GM18867 (cell line): ENCODE measurements at regions not wholly inside any gene's neighbourhood (a gene's known extent, or its start where the extent isn't known, plus 50 kb on each side); places are given as distances from the start of the nearest gene placed in this dataset.
"Not testable (repeated sequence)": the region's sequence is repeated elsewhere in the genome, so short reads cannot be mapped to it uniquely, and the experiment has no call there.

Experiments used
- ATAC-seq: cut with Tn5 transposase; IDR thresholded peaks from one replicate; pipeline ENCODE4 v1.9.1; 2021; ENCODE audit warnings: mild to moderate bottlenecking, moderate library complexity; ENCODE audit not compliant: unreplicated experiment

DNA sequence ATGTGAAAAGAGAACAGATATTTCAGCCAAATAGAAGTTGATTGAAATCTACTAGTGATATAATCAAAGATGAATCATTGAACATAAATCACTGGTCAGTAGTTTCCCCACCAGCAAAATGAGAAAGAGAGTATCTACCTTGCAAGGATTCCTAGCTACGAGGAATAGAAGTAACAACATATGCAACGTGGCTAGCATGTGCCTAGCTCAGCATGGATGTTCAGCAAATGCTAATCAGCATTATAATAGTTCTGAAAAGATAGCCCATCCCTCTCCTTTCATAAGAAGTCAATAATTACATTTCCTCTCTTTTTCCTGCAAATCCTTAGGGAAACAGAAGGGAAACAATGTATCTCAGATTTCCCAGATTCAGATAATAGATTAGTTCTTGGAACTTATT is 417.2 kb downstream of the SATB2 start:
- ATAC-seq = no peak

DNA sequence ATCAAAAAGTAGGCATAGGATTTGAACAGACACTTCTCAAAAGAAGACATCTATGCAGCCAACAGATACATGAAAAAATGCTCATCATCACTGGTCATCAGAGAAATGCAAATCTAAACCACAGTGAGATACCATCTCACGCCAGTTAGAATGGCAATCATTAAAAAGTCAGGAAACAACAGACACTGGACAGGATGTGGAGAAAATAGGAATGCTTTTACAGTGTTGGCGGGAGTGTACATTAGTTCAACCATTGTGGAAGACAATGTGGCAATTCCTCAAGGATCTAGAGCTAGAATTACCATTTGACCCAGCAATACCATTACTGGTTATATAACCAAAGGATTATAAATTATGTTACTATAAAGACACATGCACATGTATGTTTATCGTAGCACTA is 424.0 kb downstream of the SATB2 start:
- ATAC-seq = not testable (repeated sequence)

DNA sequence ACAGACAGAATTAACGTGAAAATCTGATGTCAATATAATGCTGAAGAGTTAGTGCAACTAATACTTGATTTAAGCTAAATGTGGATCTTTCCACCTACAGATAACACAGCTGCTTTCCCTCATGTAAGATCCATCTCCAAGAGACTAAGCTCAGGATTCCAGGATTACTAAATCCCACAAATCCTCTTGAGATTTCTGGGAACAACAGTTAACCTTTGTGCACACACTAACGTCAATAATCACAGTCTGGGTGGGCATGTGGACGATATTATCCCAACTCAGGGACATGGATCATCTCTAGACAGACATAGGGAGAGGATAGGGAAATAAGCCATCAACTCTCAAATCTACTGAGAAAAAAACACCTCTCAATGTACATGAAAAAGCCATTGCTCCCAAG is 432.6 kb downstream of the SATB2 start:
- ATAC-seq = no peak

DNA sequence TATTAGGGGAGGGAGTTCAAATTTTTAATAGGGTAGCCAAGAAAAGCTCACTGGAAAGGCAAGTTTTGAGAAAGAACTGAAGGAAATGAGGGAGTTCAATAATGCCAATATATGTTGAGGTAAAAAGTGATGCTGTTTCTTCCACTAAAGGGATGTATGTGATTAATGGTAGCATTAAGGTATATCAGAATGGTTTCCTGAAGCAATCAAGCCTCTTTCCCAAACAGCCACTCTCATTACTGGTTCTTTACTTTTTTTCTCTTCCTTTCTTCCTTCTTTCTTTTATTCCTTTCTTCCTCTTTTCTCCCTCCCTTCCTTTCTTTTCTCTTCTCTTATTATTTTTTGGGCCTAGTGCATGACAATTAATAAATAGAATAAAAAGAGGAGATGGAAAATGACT is 433.5 kb downstream of the SATB2 start:
- ATAC-seq = no peak

DNA sequence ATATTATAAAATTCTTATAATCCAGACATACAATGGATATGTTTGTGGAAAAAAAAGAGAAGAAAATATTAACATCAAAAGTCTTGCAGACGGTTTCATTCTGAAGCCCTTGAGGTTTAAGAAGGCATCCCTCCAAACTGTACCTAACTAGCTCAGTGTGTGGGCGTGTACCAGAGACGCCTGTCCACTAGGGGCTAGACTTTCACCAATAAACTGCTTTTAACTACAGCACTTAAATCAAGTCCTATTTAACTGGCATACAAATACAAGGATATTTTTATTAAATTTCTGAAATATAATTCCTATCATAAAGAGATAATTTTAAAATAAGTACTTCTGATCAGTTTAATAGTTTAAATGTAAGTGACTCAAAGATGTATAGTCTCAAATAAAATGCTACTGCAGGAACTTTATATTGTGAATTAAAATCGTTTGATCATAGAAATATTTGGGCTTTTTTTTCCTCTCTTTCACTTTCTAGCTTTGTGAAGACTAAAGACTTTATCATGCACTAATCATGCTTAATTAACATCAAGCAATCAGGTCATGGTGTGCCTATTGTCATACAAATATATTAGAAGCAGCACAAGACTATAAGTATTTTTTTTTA is 437.7 kb downstream of the SATB2 start:
- peak; percentile 61 for ATAC-seq

DNA sequence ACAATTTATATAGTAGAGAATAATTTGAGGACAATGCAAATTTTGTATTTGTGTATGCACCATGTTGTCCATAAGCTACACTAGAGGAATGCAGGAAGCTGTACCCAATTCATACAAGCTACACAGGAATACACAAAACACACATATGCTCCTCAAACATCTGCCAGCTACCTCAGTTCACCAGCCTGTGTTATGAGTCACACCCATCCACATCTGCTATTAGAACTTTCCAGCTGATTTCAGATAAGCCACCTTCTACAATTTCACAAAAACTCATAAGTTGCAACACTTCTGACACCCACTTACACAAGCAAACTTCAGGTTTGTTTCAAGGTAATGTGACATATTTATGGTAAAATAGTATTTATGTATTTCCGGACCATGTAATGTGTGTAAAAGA is 438.9 kb downstream of the SATB2 start:
- no peak for ATAC-seq

DNA sequence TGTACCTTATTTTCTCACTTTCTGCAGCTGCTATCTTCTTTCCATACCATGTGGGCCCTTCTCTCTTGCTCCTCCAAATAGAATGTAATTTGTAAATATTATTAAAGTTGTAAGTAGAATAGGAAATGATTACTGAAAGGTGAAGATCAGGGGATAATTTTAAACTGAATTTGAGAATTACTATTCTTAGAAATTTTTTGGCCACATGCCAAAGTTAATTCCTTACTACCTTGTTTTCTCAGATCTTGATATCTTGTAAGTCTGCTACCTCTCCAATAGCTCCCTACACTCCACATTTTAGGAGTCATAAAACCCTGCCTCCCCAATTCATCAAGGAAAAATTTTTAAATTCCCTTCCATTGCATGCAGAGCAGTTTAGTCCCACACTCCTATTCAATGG is 442.7 kb downstream of the SATB2 start:
- ATAC-seq = no peak

DNA sequence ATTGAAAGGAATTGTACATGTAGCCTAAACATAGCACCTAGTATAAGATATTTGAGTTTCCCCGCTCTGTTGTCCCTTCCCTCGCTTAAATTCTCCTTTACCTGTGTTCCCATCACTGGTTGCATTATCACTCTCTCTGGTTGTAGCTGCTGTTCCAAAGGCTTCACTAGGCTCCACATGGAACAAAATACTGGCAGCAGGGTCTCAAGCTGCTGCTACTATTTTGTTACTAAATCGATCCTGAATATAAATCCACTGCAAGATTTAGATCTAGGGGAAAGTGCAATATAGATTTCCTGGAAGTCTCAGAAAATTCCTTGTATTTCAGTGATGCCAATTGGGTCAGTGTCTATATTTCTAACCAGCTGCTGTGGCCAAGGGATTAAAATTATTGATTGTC is 443.5 kb downstream of the SATB2 start:
- ATAC-seq = no peak

DNA sequence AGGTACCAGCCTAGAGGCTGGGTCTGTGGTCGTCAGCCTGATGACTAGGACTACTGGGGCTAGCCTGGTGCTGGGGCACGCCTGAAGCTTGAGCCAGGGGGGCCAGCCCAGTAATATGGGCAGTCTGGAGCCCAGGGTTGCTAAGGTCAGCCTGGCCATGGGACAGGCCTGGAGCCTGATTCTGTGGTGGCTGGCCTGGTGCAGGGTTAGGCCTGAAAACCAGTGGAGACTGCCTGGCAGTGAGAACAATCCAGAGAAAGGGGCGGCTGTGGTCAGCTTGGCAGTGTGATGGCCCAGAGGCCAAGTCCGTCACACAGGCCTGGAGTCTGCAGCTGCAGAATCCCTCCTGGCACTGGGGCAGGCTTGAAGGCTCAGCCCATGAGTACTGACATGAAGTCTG is 445.8 kb downstream of the SATB2 start:
- ATAC-seq = no peak

DNA sequence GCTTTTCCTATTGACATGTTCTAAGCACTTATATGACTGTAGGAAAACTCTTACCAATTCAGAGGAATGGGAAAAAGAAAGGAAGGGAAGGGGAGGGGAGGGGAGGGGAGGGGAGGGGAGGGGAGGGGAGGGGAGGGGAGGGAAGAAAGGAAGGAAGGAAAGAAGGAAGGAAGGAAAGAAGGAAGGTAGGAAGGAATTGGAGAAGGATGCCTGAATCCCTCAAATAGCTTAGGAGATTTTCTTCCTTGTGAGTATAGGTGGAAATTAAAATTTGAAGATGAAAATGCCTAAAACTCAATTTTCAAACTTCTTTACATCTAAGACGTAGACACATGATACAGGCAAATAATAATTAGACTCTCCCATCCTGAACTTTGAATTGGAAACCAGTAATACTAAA is 463.1 kb downstream of the SATB2 start:
- ATAC-seq = no peak

DNA sequence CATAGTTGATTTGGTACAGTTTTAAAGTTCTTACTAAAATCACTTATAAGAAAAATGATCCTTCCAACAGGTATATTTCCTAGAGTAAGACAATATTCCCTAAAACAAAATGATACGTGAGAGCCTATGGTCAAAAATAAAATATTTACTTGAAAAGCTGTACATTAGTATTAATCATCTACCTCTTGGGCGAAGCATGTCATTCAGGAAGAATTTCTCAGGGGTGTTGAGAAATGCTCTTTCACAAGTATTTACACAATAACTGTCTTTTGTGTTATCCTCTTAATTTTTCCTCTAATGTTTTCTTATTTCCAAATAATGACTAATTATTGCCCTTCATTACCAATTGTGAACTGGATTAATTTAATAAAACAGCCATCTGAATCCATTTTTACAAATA is 466.3 kb downstream of the SATB2 start:
- ATAC-seq = no peak

DNA sequence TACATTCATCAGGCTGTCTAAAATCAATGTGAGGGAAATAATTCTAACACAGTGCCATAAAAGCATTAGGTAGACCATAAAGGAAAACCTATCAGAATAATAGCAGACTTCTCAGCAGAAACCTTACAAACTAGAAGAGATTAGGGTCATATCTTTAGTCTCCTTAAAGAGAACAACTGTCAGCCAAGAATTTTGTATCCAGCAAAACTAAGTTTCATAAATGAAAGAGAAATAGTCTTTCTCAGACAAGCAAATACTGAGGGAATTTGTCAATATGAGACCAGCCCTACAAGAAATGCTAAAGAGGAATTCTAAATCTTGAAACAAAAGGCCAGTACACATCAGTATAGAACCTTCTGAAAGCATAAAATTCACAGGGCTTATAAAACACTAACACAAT is 482.0 kb downstream of the SATB2 start:
- ATAC-seq = no peak

DNA sequence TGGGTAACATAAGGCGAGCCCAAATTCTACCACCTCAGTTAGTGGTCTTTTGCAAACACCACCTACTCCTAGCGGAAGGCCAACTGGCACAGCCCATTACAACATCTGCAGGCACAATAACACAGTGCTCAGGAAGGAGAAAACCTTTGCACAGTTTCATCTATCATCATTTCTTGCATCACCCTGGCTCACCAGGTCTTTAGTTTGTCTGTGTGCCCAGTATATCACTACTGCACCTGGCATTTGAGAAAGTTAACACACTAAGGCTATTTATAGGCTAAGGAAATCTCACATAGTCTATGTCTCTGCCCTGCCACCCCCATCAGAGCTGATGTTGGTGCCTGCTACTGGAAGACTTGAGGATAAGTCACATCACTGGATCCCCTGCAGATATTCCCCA is 484.0 kb downstream of the SATB2 start:
- no peak for ATAC-seq

DNA sequence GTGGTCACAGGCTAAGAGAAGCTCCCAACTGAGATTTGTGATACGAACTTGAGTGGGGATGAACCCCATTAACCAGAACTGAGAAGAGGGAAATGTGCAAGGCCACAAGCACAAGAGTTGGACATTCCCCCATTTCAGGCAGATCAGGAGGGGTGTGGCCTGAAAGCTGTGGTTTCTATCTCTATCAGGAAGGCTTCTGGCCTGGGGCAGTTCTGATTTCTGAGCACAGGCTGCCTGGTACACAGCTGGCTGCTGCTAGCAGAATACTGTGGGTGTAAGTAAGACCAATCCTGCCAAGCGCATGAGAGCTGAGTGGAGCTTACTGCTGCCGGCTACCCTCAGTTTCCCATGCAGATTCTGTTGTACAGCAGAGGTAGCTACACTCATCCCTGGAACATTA is 484.6 kb downstream of the SATB2 start:
- no peak for ATAC-seq

DNA sequence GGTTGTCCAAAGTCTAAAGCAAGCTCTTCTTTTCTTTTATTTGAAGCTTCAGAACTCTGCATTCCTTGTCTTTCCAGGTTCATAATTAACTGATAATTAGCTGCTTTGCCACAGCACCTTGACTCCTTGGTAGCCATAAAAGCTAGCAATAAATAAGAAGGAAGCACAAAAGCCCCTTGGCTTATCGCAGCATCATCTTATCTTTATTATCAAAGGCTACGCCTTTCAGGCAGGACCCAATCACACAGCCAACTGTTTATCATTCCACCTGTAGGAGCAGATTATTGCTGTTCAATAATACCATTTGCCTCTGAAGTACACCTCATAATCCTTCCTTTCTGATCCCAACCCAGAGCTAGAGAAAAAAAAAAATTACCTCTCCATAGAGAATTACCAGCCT is 489.2 kb downstream of the SATB2 start:
- ATAC-seq = no peak

DNA sequence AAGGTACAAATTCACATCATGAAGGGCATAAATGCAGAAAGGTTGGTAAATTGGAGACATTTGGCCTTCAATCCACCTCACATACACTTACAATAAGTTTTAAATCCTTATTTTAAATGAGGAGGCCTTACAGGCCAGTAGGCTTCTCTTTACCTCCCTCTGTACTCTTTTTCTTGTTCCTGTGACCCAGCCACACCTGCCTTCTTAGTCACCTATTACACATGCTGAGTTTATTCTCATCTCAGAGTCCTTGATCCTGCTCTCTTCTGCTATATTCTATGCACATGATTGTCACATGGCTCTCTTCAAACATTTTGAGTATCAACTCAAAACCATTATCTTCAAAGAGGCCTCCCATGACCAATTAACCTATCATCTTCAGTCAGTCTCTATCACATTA is 491.5 kb downstream of the SATB2 start:
- ATAC-seq = no peak

DNA sequence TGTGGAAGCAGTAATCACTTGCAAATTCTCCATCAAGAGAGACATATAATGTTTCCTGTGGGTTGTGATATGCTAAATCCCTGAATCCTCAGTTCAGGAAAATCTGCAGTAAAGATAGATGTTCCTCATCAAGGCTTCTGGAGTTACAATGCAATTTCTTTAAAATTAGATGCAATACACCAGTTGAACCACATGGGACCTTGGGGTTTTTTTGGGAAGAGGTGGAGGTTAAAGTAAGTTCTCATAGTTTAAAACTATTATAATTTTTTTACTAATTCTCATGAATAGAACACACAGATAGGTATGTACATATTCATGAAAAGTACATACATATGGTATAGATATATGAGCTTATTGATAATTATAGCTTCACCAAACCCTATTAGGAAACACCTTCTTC is 496.2 kb downstream of the SATB2 start:
- ATAC-seq = peak; percentile 45

DNA sequence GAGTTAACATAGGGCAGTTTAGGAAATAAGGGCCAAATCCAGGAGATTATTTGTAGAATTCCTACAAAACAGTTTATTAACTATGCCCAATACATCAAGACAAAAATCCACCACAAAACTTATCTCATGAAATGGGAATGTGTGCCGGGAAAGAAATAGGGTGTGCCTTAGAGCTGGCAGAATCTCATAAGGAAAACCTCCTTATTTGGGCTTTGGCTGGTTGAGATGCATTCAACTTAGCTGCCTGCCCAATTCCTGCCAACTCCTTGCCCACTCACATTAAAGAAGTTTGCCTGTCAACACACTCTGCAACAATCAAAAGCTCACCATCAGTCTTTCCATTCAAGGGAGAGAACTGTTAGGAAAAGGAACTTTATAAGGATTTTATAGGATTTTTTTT is 500.6 kb downstream of the SATB2 start:
- ATAC-seq = no peak

DNA sequence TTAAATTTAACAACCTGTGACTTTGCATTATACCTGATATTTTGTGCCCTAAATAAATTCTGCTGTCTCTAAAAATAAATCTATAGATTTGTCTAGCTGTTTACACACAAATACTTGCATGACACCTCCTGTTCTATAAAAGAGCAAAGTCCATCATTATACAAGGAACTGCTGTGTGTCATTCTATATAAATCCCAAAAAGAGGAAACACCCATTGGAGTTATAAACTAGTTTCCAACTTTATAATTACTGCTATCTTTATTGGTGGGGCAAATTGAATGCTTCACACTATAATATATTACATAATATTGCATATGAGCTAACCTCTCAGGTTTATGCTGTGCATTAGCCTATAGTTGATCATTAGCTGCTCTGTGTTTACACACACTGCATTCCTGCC is 504.4 kb downstream of the SATB2 start:
- no peak for ATAC-seq

DNA sequence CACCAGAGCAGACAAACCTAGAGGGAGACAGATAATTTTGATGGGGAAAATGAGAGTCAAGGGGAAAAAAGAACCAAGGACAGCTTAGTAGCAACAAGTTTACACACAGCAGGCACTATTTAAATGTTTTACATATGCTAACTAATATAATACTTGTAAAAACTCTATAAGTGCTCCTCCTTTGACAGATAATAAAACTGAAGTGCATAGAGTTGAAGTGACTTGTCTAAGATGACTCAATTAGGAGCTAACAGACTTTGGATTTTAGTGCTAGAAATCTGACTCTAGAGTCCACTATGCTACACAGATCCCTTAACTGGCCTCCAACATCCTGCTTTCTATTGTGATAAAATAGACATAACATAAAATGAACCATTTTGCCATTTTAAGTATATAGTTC is 506.9 kb downstream of the SATB2 start:
- ATAC-seq = no peak

DNA sequence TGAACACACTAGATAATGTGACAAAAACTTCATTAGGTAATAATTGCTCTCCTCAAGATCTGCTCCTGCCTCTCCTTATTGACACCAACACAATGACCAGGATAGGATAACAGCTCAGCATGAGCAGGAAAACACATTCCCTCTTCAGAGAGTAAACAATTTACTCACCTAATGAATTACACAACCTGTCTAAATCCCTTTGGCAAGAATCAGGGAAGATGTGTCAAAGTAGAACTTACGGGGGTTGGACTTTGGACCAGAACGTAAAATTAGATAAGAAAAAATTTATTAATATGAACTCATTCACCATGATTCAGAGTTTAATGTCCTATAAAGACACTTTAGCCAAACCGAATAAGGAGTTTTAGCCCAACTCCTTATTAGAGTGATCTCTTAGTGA is 512.2 kb downstream of the SATB2 start:
- no peak for ATAC-seq

DNA sequence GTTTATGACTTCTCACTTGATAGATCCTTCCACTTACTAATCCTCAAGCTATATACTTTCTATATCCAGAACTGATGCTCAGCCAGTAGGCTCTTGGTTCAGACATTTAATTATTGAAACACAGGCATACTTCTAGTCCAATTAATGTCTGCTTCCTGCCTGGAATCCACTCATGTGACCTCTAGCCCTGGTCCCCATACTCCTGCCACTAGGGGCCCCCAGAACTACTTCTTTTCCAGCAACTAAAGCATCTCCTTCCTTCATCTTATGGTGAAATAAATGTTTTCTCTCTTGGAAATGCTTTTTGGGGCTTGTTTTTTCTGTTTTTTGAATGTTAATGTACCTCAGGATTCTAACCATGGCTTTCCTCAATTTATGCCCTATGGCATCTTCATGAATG is 527.6 kb downstream of the SATB2 start:
- ATAC-seq = no peak

DNA sequence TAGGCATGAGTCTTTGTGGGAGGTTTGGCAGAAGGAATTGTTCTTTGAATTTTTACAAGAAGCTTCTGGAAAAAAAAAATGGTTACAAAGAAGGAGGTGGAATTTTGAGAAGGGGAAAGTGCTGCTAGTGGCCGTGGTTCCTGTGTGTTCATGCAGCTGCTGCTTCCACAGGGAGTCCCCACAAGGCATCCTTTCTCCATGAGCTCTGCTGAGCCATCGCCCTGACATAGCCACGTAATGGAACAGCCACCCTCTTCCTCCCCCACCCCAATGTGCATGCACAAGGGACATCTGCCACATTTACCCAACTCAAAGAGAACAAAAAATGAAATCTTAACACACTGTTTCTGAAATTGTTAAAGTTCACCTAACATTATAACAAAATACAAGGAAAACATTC is 529.7 kb downstream of the SATB2 start:
- ATAC-seq = no peak
